GM12892 (cell line): ENCODE measurements at regions not wholly inside any gene's neighbourhood (a gene's known extent, or its start where the extent isn't known, plus 50 kb on each side); places are given as distances from the start of the nearest gene placed in this dataset.

Experiments
- POLR2A ChIP-seq: IDR thresholded peaks from 2 replicates; pipeline ENCODE4 v1.6.1; 2011; ENCODE audit warnings: low read depth, low read length, control low read depth
- POLR2AphosphoS5 ChIP-seq: IDR thresholded peaks from 2 replicates; pipeline ENCODE4 v1.6.1; 2011; ENCODE audit warnings: low read depth, low read length, control low read depth

GRCh38 chr5:164341056-164341619, 835.7 kb downstream of the MAT2B start:
- TF ChIP-seq POLR2AphosphoS5 (no peak), POLR2A (no peak)
